ENCODE measurements at regions not wholly inside any gene's neighbourhood (a gene's known extent, or its start where the extent isn't known, plus 50 kb on each side); places are given as distances from the start of the nearest gene placed in this dataset.

DNA sequence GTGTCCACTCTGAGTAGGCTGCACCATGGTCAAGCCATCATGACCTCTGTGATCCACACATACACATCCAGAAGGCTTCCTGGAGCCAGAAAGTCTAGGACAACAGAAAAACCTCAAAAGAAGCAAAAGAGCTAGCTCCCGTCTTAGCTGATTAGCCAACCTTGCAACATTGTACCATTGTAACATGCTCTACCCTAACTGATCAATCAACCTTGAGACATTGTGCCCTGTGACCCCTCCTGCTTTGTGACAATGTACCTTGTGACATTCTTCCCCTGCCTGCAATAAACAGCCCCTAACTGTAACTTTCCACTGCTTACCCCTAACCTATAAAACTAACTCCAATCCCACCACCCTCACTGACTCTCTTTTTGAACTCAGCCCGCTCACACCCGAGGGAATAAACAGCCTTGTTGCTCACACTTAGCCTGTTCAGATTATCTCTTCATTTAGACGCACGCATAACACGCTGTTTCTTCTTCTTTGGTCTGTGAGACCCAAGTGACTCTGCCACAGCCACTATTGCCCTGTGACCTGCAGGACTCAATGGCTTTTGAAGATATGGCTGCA, 1104.6 kb downstream of the OTOL1 start:
- ChIA-PET CTCF (no interaction called here), POLR2A (no interaction called here)
- 90% methylated on average over 6 of the region's 6 CpGs for WGBS (ENCODE audit: missing lambda C conversion rate)
- TF ChIP-seq KDM1A (IDR thresholded peaks at IDR 0.05; ENCODE audit: low read depth): no peak
- no peaks in the 10 kb centered on the region for H3K9me3 ChIP-seq
- no peak for FAIRE-seq
- no peaks in the 10 kb centered on the region for H3K4me1 ChIP-seq
- no peak overlapping the region for H3K4me2 ChIP-seq
- DNase-seq (ENCODE audit: low read depth in 1 of 2, low spot score in 1 of 2): no peak
- no peak overlapping the region for H3K4me3 ChIP-seq
- ATAC-seq: no peak
- H3K27ac ChIP-seq: no peak overlapping the region

DNA sequence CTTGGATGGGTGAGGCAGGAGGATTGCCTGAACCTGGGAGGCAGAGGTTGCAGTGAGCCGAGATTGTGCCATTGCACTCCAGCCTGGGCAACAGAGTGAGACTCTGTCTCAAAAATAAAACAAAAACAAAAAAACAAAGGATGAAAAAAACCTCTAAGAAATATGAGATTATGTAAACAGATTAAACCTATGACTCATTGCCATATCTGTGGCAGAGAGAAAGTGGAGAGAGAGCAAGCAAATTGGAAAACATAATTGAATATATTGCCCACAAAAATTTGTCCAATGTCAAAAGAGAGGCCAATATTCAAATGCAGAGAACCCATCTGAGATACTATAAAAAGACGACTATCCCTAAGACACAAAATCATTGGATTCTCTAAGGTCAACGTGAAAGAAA, 1106.0 kb downstream of the OTOL1 start:
- no peak overlapping the region for H3K27ac ChIP-seq
- no peak for FAIRE-seq
- TF ChIP-seq, protein P1, sequence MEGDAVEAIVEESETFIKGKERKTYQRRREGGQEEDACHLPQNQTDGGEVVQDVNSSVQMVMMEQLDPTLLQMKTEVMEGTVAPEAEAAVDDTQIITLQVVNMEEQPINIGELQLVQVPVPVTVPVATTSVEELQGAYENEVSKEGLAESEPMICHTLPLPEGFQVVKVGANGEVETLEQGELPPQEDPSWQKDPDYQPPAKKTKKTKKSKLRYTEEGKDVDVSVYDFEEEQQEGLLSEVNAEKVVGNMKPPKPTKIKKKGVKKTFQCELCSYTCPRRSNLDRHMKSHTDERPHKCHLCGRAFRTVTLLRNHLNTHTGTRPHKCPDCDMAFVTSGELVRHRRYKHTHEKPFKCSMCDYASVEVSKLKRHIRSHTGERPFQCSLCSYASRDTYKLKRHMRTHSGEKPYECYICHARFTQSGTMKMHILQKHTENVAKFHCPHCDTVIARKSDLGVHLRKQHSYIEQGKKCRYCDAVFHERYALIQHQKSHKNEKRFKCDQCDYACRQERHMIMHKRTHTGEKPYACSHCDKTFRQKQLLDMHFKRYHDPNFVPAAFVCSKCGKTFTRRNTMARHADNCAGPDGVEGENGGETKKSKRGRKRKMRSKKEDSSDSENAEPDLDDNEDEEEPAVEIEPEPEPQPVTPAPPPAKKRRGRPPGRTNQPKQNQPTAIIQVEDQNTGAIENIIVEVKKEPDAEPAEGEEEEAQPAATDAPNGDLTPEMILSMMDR (IDR thresholded peaks at IDR 0.05): no peak
- TF ChIP-seq CHD4 (IDR thresholded peaks at IDR 0.05; ENCODE audit: borderline replicate concordance) (no peak), MAZ (IDR thresholded peaks at IDR 0.05; ENCODE audit: borderline replicate concordance, low read depth, low read length) (no peak), CBX8 (IDR thresholded peaks at IDR 0.05) (no peak), EP300 (IDR thresholded peaks at IDR 0.05) (no peak), PHF8 (IDR thresholded peaks at IDR 0.05; ENCODE audit: borderline replicate concordance, low read depth) (no peak), RARB (CRISPR knock-in tag; IDR thresholded peaks at IDR 0.05) (no peak), CEBPB (IDR thresholded peaks at IDR 0.05) (no peak), HDAC2 (IDR thresholded peaks at IDR 0.05) (no peak), NFE2L2 (conservative IDR thresholded peaks at IDR 0.05; ENCODE audit: low read length) (no peak)
- no peak for DNase-seq (ENCODE audit: low read depth in 1 of 2, low spot score in 1 of 2)
- WGBS (ENCODE audit: missing lambda C conversion rate): 69% methylated on average over 3 of the region's 3 CpGs
- H3K4me3 ChIP-seq: no peak overlapping the region
- H3K4me1 ChIP-seq: no peaks in the 10 kb centered on the region
- ChIA-PET CTCF (no interaction called here), POLR2A (no interaction called here)
- ATAC-seq: no peak
- H3K9me3 ChIP-seq: no peaks in the 10 kb centered on the region
- no peak overlapping the region for H3K4me2 ChIP-seq

DNA sequence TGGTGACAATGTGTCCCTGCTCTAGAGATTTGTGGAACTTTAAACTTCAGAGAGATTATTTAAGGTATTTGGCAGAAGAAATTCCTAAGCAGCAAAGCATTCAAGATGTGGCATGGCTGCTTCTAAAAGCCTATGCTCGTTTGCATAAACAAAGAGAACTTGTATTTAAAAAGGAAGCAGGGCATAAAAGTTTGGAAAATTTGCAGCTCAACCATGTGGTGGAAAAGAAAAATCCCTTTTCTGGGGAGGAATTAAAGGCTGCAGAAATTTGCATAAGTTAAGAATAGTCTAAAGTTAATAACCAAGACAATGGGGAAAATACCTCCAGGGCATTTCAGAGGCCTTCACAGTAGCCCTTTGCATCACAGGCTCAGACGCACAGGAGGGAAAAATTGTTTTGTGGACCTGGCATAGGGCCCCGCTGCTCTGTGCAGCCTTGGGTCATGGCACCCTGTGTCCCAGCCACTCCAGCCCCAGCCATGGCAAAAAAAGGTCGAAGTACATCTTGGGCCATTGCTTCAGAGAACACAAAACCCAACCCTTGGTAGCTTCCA, 1109.1 kb downstream of the OTOL1 start:
- TF ChIP-seq TP53 (CRISPR knock-in tag; IDR thresholded peaks at IDR 0.05): no peak
- TF ChIP-seq NFE2L2 (conservative IDR thresholded peaks at IDR 0.05; ENCODE audit: low read length): no peak
- no peak for TF ChIP-seq SMC3 (IDR thresholded peaks at IDR 0.05)
- no peak for TF ChIP-seq JUNB (IDR thresholded peaks at IDR 0.05)
- no peak for TF ChIP-seq BHLHE40 (IDR thresholded peaks at IDR 0.05; ENCODE audit: low read depth, low read length)
- TF ChIP-seq ZSCAN20 (CRISPR knock-in tag; IDR thresholded peaks at IDR 0.05): no peak
- TF ChIP-seq ZC3H11A (IDR thresholded peaks at IDR 0.05): no peak
- no peak for TF ChIP-seq HOXB13 (CRISPR knock-in tag; IDR thresholded peaks at IDR 0.05; ENCODE audit: low read depth)
- TF ChIP-seq EHF (CRISPR knock-in tag; IDR thresholded peaks at IDR 0.05): no peak
- no peak for TF ChIP-seq NR3C1 (IDR thresholded peaks at IDR 0.05)
- no peak for TF ChIP-seq ESRRA (IDR thresholded peaks at IDR 0.05; ENCODE audit: borderline replicate concordance, low read length)
- no peak for TF ChIP-seq RFX5 (IDR thresholded peaks at IDR 0.05)
- TF ChIP-seq FOSL2 (IDR thresholded peaks at IDR 0.05): no peak
- no peak for TF ChIP-seq FOSL2 (CRISPR knock-in tag; IDR thresholded peaks at IDR 0.05)
- TF ChIP-seq EHMT2 (IDR thresholded peaks at IDR 0.05; ENCODE audit: low read depth): no peak
- no peak for TF ChIP-seq KDM5A (IDR thresholded peaks at IDR 0.05)
- TF ChIP-seq, protein P1 (IDR thresholded peaks at IDR 0.05): no peak
- TF ChIP-seq, protein P2, sequence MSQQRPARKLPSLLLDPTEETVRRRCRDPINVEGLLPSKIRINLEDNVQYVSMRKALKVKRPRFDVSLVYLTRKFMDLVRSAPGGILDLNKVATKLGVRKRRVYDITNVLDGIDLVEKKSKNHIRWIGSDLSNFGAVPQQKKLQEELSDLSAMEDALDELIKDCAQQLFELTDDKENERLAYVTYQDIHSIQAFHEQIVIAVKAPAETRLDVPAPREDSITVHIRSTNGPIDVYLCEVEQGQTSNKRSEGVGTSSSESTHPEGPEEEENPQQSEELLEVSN (IDR thresholded peaks at IDR 0.05; ENCODE audit: borderline replicate concordance, low read depth): no peak
- TF ChIP-seq RNF2 (IDR thresholded peaks at IDR 0.05; ENCODE audit: borderline replicate concordance, low read depth): no peak
- no peak for TF ChIP-seq CHD4 (IDR thresholded peaks at IDR 0.05; ENCODE audit: borderline replicate concordance)
- TF ChIP-seq POLR2AphosphoS2 (conservative IDR thresholded peaks at IDR 0.05; ENCODE audit: low read length): no peak
- Histone ChIP-seq H3K4me3 (no peak overlapping the region), H3K27ac (no peak overlapping the region), H3K9me3 (no peaks in the 10 kb centered on the region), H3K4me2 (no peak overlapping the region), H3K4me1 (no peaks in the 10 kb centered on the region)
- ATAC-seq (no peak), FAIRE-seq (no peak), DNase-seq (ENCODE audit: low read depth in 1 of 2, low spot score in 1 of 2) (no peak)
- ChIA-PET POLR2A (no interaction called here), CTCF (no interaction called here)
- 53% methylated on average over 4 of the region's 4 CpGs for WGBS (ENCODE audit: missing lambda C conversion rate)

Data from A549 (cell line).